SK-N-SH treated with all-trans-retinoic acid at 6 μM for 48 hours (cell line): ENCODE measurements at regions not wholly inside any gene's neighbourhood (a gene's known extent, or its start where the extent isn't known, plus 50 kb on each side); places are given as distances from the start of the nearest gene placed in this dataset.

ENCODE experiments used
- ATAC-seq: fragments of 200-7000 bp; cut with Tn5 transposase; 3 replicates; pipeline ENCODE4 v1.9.1; 2020; ENCODE audit warnings: mild to moderate bottlenecking, moderate library complexity
- ARNTL ChIP-seq: fragments of 450-650 bp; formaldehyde crosslinking; IDR thresholded peaks from 2 replicates; pipeline ENCODE4 v1.5.0; 2020; ENCODE audit warnings: low read depth, mild to moderate bottlenecking, moderate library complexity, borderline replicate concordance
- BACH2 ChIP-seq: fragments of 250-450 bp; sonication (Bioruptor Pico); IDR thresholded peaks from 2 replicates; pipeline ENCODE4 v1.9.0; 2021; ENCODE audit warnings: mild to moderate bottlenecking, borderline replicate concordance
- CREB5 ChIP-seq: fragments of 250-450 bp; sonication (Bioruptor Pico); IDR thresholded peaks from 2 replicates; pipeline ENCODE4 v1.5.1; 2020; ENCODE audit warnings: low read depth, mild to moderate bottlenecking, moderate library complexity
- CSDC2 ChIP-seq: fragments of 250-450 bp; sonication (Bioruptor Pico); IDR thresholded peaks from 2 replicates; pipeline ENCODE4 v1.5.0; 2020; ENCODE audit warnings: mild to moderate bottlenecking, moderate library complexity
- CSRNP3 ChIP-seq: fragments of 250-450 bp; sonication (Bioruptor Pico); IDR thresholded peaks from 2 replicates; pipeline ENCODE4 v1.5.1; 2021; ENCODE audit warnings: mild to moderate bottlenecking, moderate library complexity
- ESRRG ChIP-seq: fragments of 250-450 bp; sonication (Bioruptor Pico); IDR thresholded peaks from 2 replicates; pipeline ENCODE4 v1.6.1; 2021; ENCODE audit warnings: mild to moderate bottlenecking
- GLIS3 ChIP-seq: fragments of 250-450 bp; sonication (Bioruptor Pico); IDR thresholded peaks from 2 replicates; pipeline ENCODE4 v1.5.0; 2020; ENCODE audit warnings: mild to moderate bottlenecking, moderate library complexity
- ISL1 ChIP-seq: fragments of 250-450 bp; sonication (Bioruptor Pico); IDR thresholded peaks from 2 replicates; pipeline ENCODE4 v2.1.2; 2022; ENCODE audit warnings: mild to moderate bottlenecking, moderate library complexity
- OSR1 ChIP-seq: fragments of 250-450 bp; sonication (Bioruptor Pico); IDR thresholded peaks from 2 replicates; pipeline ENCODE4 v1.8.0; 2022; ENCODE audit warnings: moderate library complexity, mild to moderate bottlenecking, inconsistent platforms
- PPARA ChIP-seq: fragments of 250-450 bp; sonication (Bioruptor Pico); IDR thresholded peaks from 2 replicates; pipeline ENCODE4 v1.5.0; 2020; ENCODE audit warnings: mild to moderate bottlenecking, borderline replicate concordance
- RARB ChIP-seq: fragments of 250-450 bp; sonication (Bioruptor Pico); IDR thresholded peaks from 2 replicates; pipeline ENCODE4 v1.8.0; 2021; ENCODE audit warnings: mild to moderate bottlenecking, moderate library complexity
- SNAI2 ChIP-seq: fragments of 250-450 bp; sonication (Bioruptor Pico); IDR thresholded peaks from 2 replicates; pipeline ENCODE4 v1.5.0; 2020; ENCODE audit warnings: mild to moderate bottlenecking, moderate library complexity
- ZC3H10 ChIP-seq: fragments of 250-450 bp; sonication (Bioruptor Pico); IDR thresholded peaks from 2 replicates; pipeline ENCODE4 v1.5.1; 2021; ENCODE audit warnings: mild to moderate bottlenecking, moderate library complexity
- ZFP30 ChIP-seq: fragments of 450-650 bp; formaldehyde crosslinking; IDR thresholded peaks from 2 replicates; pipeline ENCODE4 v1.5.0; 2022; ENCODE audit warnings: mild to moderate bottlenecking, moderate library complexity
- ZNF565 ChIP-seq: fragments of 450-650 bp; formaldehyde crosslinking; conservative IDR thresholded peaks from 2 replicates; pipeline ENCODE4 v1.5.0; 2020; ENCODE audit warnings: low read depth, mild to moderate bottlenecking, moderate library complexity
- ZNF70 ChIP-seq: fragments of 450-650 bp; formaldehyde crosslinking; IDR thresholded peaks from 2 replicates; pipeline ENCODE4 v1.5.0; 2020; ENCODE audit warnings: mild to moderate bottlenecking, moderate library complexity
- ZNF8 ChIP-seq: fragments of 450-650 bp; formaldehyde crosslinking; IDR thresholded peaks from 2 replicates; pipeline ENCODE4 v1.5.0; 2020; ENCODE audit warnings: mild to moderate bottlenecking, moderate library complexity
- TF ChIP-seq, protein P1 (sequence below): fragments of 250-450 bp; sonication (Bioruptor Pico); IDR thresholded peaks from 2 replicates; pipeline ENCODE4 v1.8.0; 2020; ENCODE audit warnings: mild to moderate bottlenecking, moderate library complexity, borderline replicate concordance
- TF ChIP-seq, protein P2 (sequence below): fragments of 250-450 bp; sonication (Bioruptor Pico); IDR thresholded peaks from 2 replicates; pipeline ENCODE4 v1.5.0; 2020; ENCODE audit warnings: mild to moderate bottlenecking, moderate library complexity

DNA sequence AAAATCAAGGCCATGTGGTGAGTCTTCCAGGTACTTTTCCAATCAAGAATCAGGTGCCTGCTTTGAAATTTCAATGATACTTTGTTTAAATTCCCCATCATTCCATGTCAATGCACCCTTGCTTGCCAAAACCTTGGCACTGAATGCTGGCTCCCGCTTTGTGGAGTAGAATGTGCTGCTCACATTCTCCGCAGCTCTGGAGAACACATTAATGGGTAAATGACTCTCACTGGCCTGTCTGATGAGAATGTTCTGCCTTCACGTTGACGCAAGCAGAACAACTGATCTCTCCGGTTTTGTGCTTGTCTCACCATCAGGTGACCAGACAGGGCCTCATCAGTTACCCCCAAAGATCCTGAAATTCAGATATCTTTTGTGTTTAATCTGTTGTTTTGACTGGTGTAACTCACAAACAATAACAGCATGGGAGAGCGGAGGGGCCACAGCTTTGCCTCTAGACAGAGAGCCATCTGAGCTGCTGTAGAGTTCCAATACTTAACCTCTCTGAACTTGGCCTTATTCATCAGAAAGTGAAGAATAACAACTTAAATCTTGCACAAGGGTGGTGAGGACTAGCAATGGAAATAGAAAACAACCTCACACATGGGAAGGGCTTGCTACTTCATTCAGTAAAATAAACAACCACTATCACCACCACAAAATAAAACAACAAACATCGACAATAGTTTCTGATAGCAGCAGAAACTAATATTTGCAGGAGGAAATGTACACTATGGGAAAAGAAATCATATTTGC is 276.9 kb upstream of the IGFBP3 start:
- no peak for ATAC-seq
- TF ChIP-seq SNAI2 (CRISPR knock-in tag): no peak
- TF ChIP-seq ZNF565: no peak
- TF ChIP-seq, protein P1, sequence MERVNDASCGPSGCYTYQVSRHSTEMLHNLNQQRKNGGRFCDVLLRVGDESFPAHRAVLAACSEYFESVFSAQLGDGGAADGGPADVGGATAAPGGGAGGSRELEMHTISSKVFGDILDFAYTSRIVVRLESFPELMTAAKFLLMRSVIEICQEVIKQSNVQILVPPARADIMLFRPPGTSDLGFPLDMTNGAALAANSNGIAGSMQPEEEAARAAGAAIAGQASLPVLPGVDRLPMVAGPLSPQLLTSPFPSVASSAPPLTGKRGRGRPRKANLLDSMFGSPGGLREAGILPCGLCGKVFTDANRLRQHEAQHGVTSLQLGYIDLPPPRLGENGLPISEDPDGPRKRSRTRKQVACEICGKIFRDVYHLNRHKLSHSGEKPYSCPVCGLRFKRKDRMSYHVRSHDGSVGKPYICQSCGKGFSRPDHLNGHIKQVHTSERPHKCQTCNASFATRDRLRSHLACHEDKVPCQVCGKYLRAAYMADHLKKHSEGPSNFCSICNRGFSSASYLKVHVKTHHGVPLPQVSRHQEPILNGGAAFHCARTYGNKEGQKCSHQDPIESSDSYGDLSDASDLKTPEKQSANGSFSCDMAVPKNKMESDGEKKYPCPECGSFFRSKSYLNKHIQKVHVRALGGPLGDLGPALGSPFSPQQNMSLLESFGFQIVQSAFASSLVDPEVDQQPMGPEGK (CRISPR knock-in tag): no peak
- TF ChIP-seq OSR1 (CRISPR knock-in tag): no peak

DNA sequence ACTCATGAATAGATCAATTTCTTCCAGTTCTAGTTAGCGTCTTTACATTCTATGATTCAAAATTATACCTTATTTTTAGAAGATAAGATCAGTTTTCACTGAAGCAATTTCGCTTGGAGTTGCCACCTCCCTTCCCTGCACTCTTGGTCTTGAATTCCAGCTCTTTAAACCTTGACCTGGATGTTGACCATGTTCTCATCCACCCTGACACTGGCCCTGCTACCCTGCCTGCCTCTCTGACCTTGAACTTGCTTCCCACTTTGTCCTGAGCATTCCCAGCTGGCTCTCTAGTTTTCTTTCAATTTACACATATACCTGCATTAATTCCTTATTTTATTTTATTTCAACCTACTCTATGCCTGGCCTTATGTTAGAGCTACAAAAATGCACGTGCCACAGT is 274.9 kb upstream of the IGFBP3 start:
- ATAC-seq: no peak
- TF ChIP-seq ZFP30: no peak
- no peak for TF ChIP-seq CSDC2 (CRISPR knock-in tag)
- no peak for TF ChIP-seq SNAI2 (CRISPR knock-in tag)
- TF ChIP-seq PPARA (CRISPR knock-in tag): no peak
- no peak for TF ChIP-seq ZC3H10 (CRISPR knock-in tag)

GRCh38 chr7:46192271-46192670 is 271.2 kb upstream of the IGFBP3 start:
- TF ChIP-seq ZNF70: no peak
- no peak for TF ChIP-seq ARNTL (CRISPR knock-in tag)
- TF ChIP-seq ZC3H10 (CRISPR knock-in tag): no peak
- no peak for TF ChIP-seq RARB (CRISPR knock-in tag)
- TF ChIP-seq, all 23 proteins: peak for 0
- ATAC-seq: no peak

DNA sequence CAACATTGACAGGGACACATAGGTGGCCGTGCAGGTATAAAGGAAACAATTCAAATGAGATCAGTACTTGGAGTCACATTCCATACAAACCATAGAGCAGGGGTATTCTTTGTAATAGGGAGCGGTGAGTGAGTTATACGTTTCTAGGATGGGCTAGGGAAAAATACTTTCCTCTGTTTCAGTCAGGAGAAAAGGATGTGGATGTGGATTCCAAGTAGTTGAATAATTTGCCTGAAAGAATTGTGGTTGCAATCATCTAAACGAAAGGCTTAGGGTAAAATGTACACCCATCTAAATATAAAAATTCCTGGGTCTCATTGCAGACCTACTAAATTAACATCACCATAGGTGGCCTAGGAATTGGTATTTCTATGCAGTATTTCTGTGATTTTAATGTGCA is 270.7 kb upstream of the IGFBP3 start:
- ATAC-seq: peak; percentile 59; the same call in 2 of the 3 replicates
- TF ChIP-seq SNAI2 (CRISPR knock-in tag): no peak
- no peak for TF ChIP-seq OSR1 (CRISPR knock-in tag)
- TF ChIP-seq ARNTL (CRISPR knock-in tag): no peak
- TF ChIP-seq, protein P2, sequence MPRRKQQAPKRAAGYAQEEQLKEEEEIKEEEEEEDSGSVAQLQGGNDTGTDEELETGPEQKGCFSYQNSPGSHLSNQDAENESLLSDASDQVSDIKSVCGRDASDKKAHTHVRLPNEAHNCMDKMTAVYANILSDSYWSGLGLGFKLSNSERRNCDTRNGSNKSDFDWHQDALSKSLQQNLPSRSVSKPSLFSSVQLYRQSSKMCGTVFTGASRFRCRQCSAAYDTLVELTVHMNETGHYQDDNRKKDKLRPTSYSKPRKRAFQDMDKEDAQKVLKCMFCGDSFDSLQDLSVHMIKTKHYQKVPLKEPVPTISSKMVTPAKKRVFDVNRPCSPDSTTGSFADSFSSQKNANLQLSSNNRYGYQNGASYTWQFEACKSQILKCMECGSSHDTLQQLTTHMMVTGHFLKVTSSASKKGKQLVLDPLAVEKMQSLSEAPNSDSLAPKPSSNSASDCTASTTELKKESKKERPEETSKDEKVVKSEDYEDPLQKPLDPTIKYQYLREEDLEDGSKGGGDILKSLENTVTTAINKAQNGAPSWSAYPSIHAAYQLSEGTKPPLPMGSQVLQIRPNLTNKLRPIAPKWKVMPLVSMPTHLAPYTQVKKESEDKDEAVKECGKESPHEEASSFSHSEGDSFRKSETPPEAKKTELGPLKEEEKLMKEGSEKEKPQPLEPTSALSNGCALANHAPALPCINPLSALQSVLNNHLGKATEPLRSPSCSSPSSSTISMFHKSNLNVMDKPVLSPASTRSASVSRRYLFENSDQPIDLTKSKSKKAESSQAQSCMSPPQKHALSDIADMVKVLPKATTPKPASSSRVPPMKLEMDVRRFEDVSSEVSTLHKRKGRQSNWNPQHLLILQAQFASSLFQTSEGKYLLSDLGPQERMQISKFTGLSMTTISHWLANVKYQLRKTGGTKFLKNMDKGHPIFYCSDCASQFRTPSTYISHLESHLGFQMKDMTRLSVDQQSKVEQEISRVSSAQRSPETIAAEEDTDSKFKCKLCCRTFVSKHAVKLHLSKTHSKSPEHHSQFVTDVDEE: no peak
- TF ChIP-seq BACH2 (CRISPR knock-in tag): no peak
- TF ChIP-seq GLIS3: no peak
- no peak for TF ChIP-seq ISL1 (CRISPR knock-in tag)

GRCh38 chr7:46191296-46191695 is 270.2 kb upstream of the IGFBP3 start:
- ATAC-seq: no peak
- no peak for TF ChIP-seq CSRNP3 (CRISPR knock-in tag)
- no peak for TF ChIP-seq ZNF8 (CRISPR knock-in tag)
- no peak for TF ChIP-seq CREB5
- no peak for TF ChIP-seq CSDC2 (CRISPR knock-in tag)
- TF ChIP-seq ESRRG (CRISPR knock-in tag): no peak
- TF ChIP-seq ISL1 (CRISPR knock-in tag): no peak
- TF ChIP-seq, protein P1 (CRISPR knock-in tag): no peak
